ENCODE measurements at regions not wholly inside any gene's neighbourhood (a gene's known extent, or its start where the extent isn't known, plus 50 kb on each side); places are given as distances from the start of the nearest gene placed in this dataset.

- no peak for DNase-seq (ENCODE audit: low read depth, low spot score)
These were observed 378.1 kb upstream of the TMPO start for GRCh38 chr12:98137278-98137677.

- no peak for DNase-seq (ENCODE audit: low read depth, low spot score)
These were observed 370.4 kb upstream of the TMPO start for GRCh38 chr12:98144953-98145352.

DNA sequence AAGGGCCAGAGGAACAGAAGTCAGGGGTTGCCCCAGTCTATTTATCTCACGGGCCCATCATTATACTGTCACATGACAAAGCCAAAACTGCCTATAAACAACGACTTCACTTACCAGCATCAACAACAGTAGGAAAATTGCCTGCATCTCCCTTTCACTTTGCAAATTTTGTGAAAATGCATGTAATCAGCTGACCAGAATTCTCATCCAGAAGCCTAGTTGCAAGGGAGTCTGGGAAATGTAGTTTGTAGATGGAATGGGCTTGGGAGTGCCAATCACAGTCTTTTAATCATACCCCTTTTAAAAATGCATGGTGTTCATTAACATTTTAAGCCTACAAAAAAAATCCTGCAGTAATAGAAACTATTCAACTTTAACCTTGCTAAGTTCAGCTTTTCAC is 369.3 kb upstream of the TMPO start:
- no peak for DNase-seq (ENCODE audit: low read depth, low spot score)

DNA sequence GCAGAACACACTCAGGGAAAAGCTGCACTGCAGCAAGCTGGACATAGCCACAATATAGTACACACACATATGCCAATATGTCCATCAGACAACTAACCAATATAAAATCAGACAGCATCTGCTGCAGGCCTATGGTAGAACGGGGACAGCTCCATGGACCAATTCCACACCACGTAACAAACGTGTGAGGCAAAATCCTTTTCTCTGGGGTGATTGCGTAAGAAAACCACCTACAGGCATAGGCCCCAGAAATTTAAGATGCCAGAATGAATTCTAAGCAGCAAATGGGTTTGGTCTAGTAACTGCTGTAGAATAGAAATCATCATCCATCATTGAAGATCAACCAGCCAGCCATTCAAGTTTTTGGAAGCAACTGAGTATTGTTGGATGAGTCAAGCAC is 368.9 kb upstream of the TMPO start:
- DNase-seq (ENCODE audit: low read depth, low spot score) = no peak

DNA sequence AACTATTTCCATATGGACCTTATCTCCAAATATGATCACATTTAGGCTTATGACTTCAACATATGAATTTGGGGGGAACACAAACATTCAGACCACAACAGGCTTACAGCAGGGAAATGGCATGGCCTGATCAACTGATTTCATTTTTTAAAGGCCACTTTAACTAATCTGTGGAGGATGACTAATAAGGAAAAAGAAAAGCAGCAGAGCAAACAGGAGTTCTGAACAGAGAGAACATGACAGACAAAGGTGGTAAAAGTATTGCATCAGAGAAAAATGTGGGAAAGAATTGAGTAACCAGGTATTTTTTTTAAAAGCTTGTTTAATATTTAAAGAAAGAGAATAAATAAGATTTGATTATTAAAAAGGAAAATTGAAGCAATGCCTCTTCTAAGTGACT is 366.1 kb upstream of the TMPO start:
- no peak for DNase-seq (ENCODE audit: low read depth, low spot score)

GRCh38 chr12:98149691-98150210 is 365.6 kb upstream of the TMPO start:
- DNase-seq (ENCODE audit: low read depth, low spot score) = no peak

GRCh38 chr12:98151105-98151590 is 364.2 kb upstream of the TMPO start:
- no peak for DNase-seq (ENCODE audit: low read depth, low spot score)

DNA sequence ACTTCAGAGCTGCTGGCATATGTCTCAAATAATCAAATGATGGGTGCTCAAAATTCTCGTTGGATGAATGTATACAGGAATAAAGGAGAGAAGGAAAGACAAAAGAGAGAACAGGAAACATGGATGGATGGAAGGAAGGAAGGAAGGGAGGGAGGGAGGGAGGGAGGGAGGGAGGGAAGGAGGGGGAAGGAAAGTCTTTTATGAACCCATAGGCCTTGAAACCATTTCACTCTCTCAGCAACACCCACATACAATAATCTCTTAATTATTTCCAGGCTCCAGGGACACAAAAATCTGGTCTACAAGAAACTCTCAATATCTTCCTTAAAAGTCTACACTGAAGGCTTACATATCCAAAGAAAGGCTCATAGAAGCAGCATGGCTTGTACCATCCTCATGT is 363.4 kb upstream of the TMPO start:
- no peak for DNase-seq (ENCODE audit: low read depth, low spot score)

GRCh38 chr12:98154850-98155249 is 360.5 kb upstream of the TMPO start:
- DNase-seq (ENCODE audit: low read depth, low spot score) = peak; percentile 28

DNA sequence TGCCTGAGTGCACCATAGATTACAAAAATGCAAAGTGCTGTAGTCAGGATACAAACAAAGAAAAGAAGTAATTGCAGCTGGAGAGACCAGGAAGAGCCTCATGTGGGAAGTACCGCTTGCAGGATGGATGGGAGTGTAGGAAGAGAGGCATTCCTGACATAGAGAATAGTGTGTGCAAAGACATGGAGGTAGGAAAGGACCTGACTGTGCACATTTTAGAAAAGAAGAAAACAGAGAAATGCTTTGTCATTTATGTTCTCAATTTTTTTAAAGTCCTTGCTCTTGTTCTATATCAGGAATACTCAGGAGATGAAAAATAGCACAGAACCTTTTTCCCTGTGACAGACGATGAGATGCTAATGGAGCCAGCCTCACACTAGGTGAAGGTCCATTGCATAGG is 358.7 kb upstream of the TMPO start:
- DNase-seq (ENCODE audit: low read depth, low spot score) = no peak

DNA sequence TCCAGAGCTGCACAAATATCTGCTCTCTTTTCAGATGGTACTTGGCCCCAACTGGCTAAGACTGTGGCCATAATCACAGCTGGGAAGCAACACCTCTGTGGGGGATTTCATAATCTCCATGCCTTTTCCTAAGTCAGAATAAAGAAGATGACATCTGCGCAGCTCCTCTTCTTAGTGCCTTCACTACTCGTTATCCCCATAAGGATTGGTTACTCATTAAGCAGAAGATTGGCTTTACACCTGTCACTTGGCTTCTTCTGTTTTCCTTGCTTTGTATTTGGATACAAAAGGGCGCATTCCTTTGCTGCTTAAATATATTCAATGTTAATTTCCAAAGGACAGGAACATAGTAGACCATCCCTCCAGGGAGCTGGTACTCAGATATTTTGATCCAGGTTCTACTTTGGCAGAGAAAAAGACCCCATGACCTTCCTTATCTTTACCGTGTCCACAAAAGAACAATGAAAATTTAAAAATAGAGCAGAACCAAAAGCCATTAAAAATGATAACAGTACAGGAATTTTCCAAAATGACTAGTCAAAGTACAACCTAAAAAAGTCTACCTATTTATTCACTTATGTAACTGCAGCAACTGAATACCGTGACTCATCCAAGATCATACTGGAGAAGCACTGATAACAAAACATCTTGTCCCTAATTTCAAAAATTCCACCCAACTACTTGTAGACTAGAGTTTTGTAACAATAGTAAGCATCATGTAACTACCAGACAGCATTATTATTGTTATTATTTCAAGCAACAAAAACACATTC is 352.3 kb upstream of the TMPO start:
- DNase-seq (ENCODE audit: low read depth, low spot score) = no peak

DNA sequence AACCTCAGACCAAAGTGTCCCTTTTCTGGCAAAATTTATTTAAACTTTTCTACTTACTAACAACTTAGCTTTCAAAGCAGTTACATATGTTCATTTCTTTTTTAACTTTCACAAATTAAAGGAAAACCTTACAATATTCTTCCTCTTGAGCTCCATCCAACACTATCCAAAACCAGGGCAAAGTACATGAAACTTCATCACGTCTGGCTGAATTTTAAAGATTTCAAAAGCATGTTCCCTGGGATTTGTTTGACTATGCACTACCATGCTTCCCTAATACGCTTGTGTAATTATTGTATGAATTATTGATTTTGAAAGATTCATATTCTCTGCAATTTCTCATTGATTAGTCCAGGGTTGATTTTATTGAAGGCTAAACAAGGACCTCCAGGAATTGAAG is 343.1 kb upstream of the TMPO start:
- no peak for DNase-seq (ENCODE audit: low read depth, low spot score)

- no peak for DNase-seq (ENCODE audit: low read depth, low spot score)
These were observed 342.6 kb upstream of the TMPO start for GRCh38 chr12:98172801-98173200.

GRCh38 chr12:98173773-98174427 is 341.5 kb upstream of the TMPO start:
- no peak for DNase-seq (ENCODE audit: low read depth, low spot score)

DNA sequence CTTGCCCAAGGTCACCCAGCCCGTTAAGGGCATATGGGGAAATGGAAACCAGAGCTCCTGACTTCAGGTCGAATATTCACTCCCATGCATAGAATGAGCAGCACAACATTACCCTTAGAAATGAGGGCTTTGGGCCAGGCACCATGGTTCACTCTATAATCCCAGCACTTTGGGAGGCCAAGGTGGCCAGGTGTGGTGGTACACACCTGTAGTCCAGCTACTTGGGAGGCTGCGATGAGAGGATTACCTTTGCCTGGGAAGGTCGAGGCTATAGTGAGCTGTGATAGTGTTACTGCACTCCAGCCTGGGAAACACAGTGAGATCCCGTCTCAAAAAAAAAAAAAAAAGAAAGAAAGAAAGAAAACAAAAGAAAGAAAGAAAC is 341.0 kb upstream of the TMPO start:
- no peak for DNase-seq (ENCODE audit: low read depth, low spot score)

- DNase-seq (ENCODE audit: low read depth, low spot score) = no peak
These were observed 337.3 kb upstream of the TMPO start for GRCh38 chr12:98178126-98178525.

DNA sequence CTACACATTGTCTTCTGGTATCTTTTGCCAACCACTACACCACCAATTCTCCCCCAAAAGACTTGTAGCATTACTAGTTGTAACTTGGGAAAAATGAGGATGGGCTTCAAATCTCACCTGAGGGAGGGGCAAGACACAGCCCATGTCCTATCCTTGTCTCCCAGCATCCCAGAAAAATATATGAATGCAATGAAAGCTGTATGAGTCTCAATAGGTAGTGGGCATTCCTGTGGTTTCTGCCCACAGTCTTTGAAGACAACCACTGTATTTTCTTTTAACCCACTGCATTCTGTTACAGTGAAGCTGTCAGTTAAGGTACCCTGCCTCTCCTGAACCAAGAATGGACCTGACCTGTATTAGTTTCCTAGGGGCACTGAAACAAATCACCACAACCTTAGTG is 336.2 kb upstream of the TMPO start:
- DNase-seq (ENCODE audit: low read depth, low spot score) = no peak

DNA sequence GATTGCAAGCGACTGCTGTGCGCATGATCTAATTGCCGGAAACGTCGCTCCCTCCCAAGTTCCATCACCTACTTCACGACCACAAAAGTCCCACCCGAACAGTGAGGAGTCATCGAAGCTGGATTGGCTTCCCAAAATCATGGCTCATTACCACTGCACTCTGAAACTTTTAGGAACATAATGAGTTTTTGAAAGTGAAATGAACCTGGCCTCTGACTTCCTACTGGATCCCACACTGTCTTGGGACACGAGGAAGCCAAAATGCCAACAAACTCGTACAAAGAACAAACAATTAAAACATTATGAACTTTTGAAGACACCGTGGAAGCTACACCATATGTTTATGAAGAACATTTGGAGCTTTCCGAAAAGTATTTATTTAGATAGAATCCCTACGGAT is 334.8 kb upstream of the TMPO start:
- no peak for DNase-seq (ENCODE audit: low read depth, low spot score)

- no peak for DNase-seq (ENCODE audit: low read depth, low spot score)
These were observed 332.6 kb upstream of the TMPO start for GRCh38 chr12:98182821-98183220.

DNA sequence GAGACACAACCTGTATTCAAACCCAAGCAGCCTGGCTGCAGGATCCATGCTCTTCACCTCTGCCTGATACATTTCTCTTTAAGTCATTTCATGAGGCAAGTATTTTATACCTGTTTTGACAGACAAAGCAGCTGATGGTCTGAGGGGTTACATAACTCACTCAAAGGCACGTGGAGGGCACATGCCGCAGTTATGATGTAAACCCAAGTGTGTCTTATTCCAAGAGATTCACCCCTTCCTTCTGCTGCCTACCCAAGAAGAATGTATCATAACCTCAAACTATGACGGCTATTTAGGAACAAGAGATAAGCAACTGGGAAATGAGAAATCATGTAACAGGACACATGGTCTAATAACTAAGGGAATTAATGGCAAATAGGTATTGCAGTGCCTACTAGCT is 329.8 kb upstream of the TMPO start:
- no peak for DNase-seq (ENCODE audit: low read depth, low spot score)

DNA sequence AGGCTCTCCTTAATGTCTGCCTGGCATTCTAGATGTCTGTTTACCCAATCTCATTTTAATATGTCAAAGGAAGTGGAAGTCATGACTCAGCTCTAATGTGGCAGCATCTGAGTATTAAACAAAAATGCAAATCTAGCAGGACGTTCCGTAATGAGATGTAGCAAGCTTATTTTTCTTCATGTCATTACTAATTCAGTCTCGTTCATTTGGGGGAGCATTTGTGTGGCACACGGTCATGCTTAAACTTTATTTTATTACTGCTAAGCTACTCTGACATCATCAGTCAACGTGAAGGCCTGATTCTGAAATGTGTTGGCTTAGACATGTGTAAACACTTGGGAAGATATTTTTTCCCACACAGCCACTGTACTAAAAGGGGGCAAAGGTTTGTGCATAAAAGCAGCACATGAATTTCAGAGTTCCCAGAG is 326.7 kb upstream of the TMPO start:
- no peak for DNase-seq (ENCODE audit: low read depth, low spot score)

GRCh38 chr12:98194591-98194990 is 320.8 kb upstream of the TMPO start:
- no peak for DNase-seq (ENCODE audit: low read depth, low spot score)

Measured in iPS DF 19.7 (cell line).